Activated CD8-positive, alpha-beta T cell treated with anti-CD3 and anti-CD28 coated beads for 36 hours (primary cell): ENCODE measurements at regions not wholly inside any gene's neighbourhood (a gene's known extent, or its start where the extent isn't known, plus 50 kb on each side); places are given as distances from the start of the nearest gene placed in this dataset.

ENCODE experiments used
- ATAC-seq: fragments of 200-7000 bp; cut with Tn5 transposase; one replicate; pipeline ENCODE4 v1.10.0; 2021; ENCODE audit warnings: mild to moderate bottlenecking, moderate library complexity
- CTCF ChIA-PET: fragments of 350-600 bp; sonication (Branson Sonifier 250); formaldehyde crosslinking; loops from one replicate; lab custom pipeline; 2021; ENCODE audit warnings: antibody characterized with exemption; lab: Charles Lee
- POLR2A ChIA-PET: fragments of 350-600 bp; sonication (Branson Sonifier 250); formaldehyde crosslinking; loops from one replicate; lab custom pipeline; 2021; ENCODE audit warnings: antibody characterized with exemption; lab: Charles Lee
- DNase-seq: peaks from one replicate; pipeline ENCODE4 v3.0.0-alpha.2; 2020
- H3K27ac Mint-ChIP-seq: one replicate; pipeline ENCODE4 v1.8.0; 2021; ENCODE audit warnings: mild to moderate bottlenecking, mixed read lengths
- H3K27me3 Mint-ChIP-seq: one replicate; pipeline ENCODE4 v1.8.0; 2021; ENCODE audit warnings: mixed read lengths
- H3K36me3 Mint-ChIP-seq: one replicate; pipeline ENCODE4 v1.8.0; 2021; ENCODE audit warnings: low read depth, mixed read lengths
- H3K4me1 Mint-ChIP-seq: one replicate; pipeline ENCODE4 v1.8.0; 2021; ENCODE audit warnings: low read depth, mixed read lengths
- H3K4me3 Mint-ChIP-seq: one replicate; pipeline ENCODE4 v1.8.0; 2021; ENCODE audit warnings: mild to moderate bottlenecking, moderate library complexity, mixed read lengths
- H3K9me3 Mint-ChIP-seq: one replicate; pipeline ENCODE4 v1.8.0; 2021; ENCODE audit warnings: mixed read lengths
- intact Hi-C: fragments of 100-400 bp; cut with micrococcal nuclease; formaldehyde crosslinking; loops from one replicate; pipeline ENCODE4 v1.10.0; 2022
- TF ChIP-seq, protein P1 (sequence below): fragments of 200-600 bp; IDR thresholded peaks from one replicate; pipeline ENCODE4 v1.8.0; 2022; ENCODE audit warnings: antibody characterized with exemption, mild to moderate bottlenecking

DNA sequence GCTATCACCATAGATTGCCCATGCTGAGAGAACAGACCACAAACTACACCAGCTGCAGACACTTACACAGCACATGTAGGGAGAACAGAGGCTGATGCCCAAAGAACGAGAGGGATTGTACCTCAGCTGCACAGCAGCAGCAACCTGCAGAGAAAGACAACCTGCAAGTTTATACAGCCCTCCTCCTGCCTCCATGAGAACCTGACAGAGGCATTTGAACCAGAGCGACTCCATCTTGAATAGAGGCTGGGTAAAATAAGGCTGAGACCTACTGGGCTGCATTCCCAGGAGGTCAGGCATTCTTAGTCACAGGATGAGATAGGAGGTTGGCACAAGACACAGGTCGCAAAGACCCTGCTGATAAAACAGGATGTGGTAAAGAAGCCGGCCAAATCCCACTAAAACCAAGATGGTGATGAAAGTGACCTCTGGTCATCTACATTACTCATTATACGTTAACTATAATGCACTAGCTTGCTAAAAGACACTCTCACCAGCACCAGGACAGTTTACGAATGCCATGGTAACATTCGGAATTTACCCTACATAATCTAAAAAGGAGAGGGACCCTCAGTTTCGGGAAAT is 262.4 kb upstream of the HMGA2 start:
- ChIA-PET POLR2A (no interaction called here), CTCF (no interaction called here)
- no peak for ATAC-seq
- intact Hi-C loops: no loop called here
- Mint-ChIP-seq H3K36me3 (no peaks in the 10 kb centered on the region), H3K9me3 (no peaks in the 10 kb centered on the region), H3K27me3 (peaks cover 19% of the 10 kb centered on the region), H3K4me3 (no peak overlapping the region), H3K4me1 (no peaks in the 10 kb centered on the region), H3K27ac (no peak overlapping the region)
- no peak for DNase-seq
- TF ChIP-seq, protein P1, sequence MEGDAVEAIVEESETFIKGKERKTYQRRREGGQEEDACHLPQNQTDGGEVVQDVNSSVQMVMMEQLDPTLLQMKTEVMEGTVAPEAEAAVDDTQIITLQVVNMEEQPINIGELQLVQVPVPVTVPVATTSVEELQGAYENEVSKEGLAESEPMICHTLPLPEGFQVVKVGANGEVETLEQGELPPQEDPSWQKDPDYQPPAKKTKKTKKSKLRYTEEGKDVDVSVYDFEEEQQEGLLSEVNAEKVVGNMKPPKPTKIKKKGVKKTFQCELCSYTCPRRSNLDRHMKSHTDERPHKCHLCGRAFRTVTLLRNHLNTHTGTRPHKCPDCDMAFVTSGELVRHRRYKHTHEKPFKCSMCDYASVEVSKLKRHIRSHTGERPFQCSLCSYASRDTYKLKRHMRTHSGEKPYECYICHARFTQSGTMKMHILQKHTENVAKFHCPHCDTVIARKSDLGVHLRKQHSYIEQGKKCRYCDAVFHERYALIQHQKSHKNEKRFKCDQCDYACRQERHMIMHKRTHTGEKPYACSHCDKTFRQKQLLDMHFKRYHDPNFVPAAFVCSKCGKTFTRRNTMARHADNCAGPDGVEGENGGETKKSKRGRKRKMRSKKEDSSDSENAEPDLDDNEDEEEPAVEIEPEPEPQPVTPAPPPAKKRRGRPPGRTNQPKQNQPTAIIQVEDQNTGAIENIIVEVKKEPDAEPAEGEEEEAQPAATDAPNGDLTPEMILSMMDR: no peak

- intact Hi-C loops: no loop called here
- CTCF ChIA-PET: interaction anchor here (1.0 to 1.8 kb wide), 2 partner anchors 9 kb away, joined by 4 to 5 read pairs; no protein-coding TSS in a partner anchor
- POLR2A ChIA-PET: interaction anchor here (0.5 kb wide), 1 partner anchor 576 kb away, joined by 5 read pairs; no protein-coding TSS in a partner anchor
- DNase-seq (no peak), ATAC-seq (no peak)
- H3K27me3 Mint-ChIP-seq: peaks cover 28% of the 10 kb centered on the region
- no peak overlapping the region for H3K27ac Mint-ChIP-seq
- H3K4me3 Mint-ChIP-seq: no peak overlapping the region
- H3K9me3 Mint-ChIP-seq: peaks cover 1% of the 10 kb centered on the region
- TF ChIP-seq, protein P1: no peak
- no peaks in the 10 kb centered on the region for H3K36me3 Mint-ChIP-seq
- H3K4me1 Mint-ChIP-seq: no peaks in the 10 kb centered on the region
Observed at GRCh38 chr12:65565601-65566560, 258.4 kb upstream of the HMGA2 start.

GRCh38 chr12:65566751-65567150 is 257.5 kb upstream of the HMGA2 start:
- no peak overlapping the region for H3K4me3 Mint-ChIP-seq
- TF ChIP-seq, protein P1: no peak
- peaks cover 28% of the 10 kb centered on the region for H3K27me3 Mint-ChIP-seq
- H3K27ac Mint-ChIP-seq: no peak overlapping the region
- peaks cover 1% of the 10 kb centered on the region for H3K9me3 Mint-ChIP-seq
- POLR2A ChIA-PET: no interaction called here
- DNase-seq (no peak), ATAC-seq (no peak)
- no peaks in the 10 kb centered on the region for H3K36me3 Mint-ChIP-seq
- intact Hi-C loops: no loop called here
- CTCF ChIA-PET: interaction anchor here (0.9 to 1.0 kb wide), 2 partner anchors 10 to 35 kb away, joined by 3 to 4 read pairs; no protein-coding TSS in a partner anchor
- no peaks in the 10 kb centered on the region for H3K4me1 Mint-ChIP-seq

DNA sequence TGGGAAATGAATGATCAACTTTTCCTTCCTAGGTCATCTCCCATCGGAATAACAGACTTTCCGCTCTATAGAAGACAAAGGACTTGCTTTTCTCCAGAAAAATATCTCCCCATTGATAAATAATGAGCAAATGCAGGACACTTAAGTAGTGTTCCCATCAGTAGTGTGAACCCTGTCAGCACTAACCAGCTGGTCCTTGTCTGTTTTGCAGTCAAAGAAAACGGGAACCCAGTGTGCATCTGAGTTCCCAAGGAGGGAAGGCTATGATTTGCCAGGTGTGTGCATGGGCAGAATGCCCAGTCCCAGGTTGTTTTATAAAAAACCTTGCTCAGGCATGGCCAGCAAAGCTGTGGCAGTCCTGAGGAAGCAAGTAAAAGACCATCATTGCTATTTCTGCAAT is 256.5 kb upstream of the HMGA2 start:
- DNase-seq: no peak
- peaks cover 1% of the 10 kb centered on the region for H3K9me3 Mint-ChIP-seq
- CTCF ChIA-PET: no interaction called here
- no peaks in the 10 kb centered on the region for H3K4me1 Mint-ChIP-seq
- TF ChIP-seq, protein P1: no peak
- POLR2A ChIA-PET: no interaction called here
- intact Hi-C loops: no loop called here
- peaks cover 30% of the 10 kb centered on the region for H3K27me3 Mint-ChIP-seq
- no peaks in the 10 kb centered on the region for H3K36me3 Mint-ChIP-seq
- H3K4me3 Mint-ChIP-seq: no peak overlapping the region
- no peak for ATAC-seq
- H3K27ac Mint-ChIP-seq: no peak overlapping the region

DNA sequence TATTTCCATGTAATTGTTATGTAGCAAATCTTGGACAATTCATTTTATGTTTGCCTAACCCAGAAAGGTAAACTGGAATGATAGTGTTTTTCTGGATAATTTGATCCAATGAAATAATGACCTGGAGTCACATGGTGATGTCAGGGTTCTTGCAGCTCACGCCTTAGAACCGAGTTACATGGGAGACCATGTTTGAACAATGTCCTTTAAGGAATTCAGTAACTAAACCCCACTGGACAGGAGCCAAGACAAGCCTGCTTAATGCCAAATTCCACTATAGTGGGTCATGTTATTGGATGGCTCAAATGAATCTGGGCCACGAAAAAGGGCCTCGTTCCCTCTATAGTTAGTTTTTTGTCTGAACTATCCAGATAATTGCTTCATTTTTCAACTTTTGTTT is 255.8 kb upstream of the HMGA2 start:
- Mint-ChIP-seq H3K9me3 (peaks cover 6% of the 10 kb centered on the region), H3K4me3 (no peak overlapping the region), H3K27ac (no peak overlapping the region), H3K4me1 (no peaks in the 10 kb centered on the region), H3K36me3 (no peaks in the 10 kb centered on the region), H3K27me3 (peaks cover 26% of the 10 kb centered on the region)
- TF ChIP-seq, protein P1: no peak
- ATAC-seq (no peak), DNase-seq (no peak)
- CTCF ChIA-PET: no interaction called here
- POLR2A ChIA-PET: no interaction called here
- intact Hi-C loops: no loop called here
